Gastroesophageal sphincter (tissue), 4 donors: ENCODE measurements at regions not wholly inside any gene's neighbourhood (a gene's known extent, or its start where the extent isn't known, plus 50 kb on each side); places are given as distances from the start of the nearest gene placed in this dataset.

Experiments used
- ATAC-seq: fragments of 150-250 bp; one replicate; pipeline ENCODE4 v1.9.1; 2016; ENCODE audit warnings: mild to moderate bottlenecking, moderate library complexity
- H3K27ac ChIP-seq, 4 donors: fragments of 200-600 bp; sonication (generic) in 3 of 4; 1 replicate in 3 of 4; 2 replicates in 1 of 4; pipeline ENCODE4 v1.5.1; 2016 to 2019
- H3K27me3 ChIP-seq: fragments of 200-600 bp; sonication (generic); one replicate; pipeline ENCODE4 v1.5.1; 2019
- H3K36me3 ChIP-seq, 2 donors: fragments of 200-600 bp; sonication (generic); one replicate each; pipeline ENCODE4 v1.5.1; 2019; ENCODE audit warnings: control low read depth in 1 of 2
- H3K4me1 ChIP-seq, 3 donors: fragments of 200-600 bp; sonication (generic); 1 replicate in 2 of 3; 2 replicates in 1 of 3; pipeline ENCODE4 v1.5.1; 2016 to 2019; ENCODE audit warnings: control low read depth in 2 of 3
- H3K4me3 ChIP-seq, 2 donors: fragments of 200-600 bp; sonication (generic); one replicate each; pipeline ENCODE4 v1.5.1; 2019; ENCODE audit warnings: mild to moderate bottlenecking in 1 of 2, moderate library complexity in 1 of 2
- H3K9me3 ChIP-seq, 3 donors: fragments of 200-600 bp; sonication (generic); one replicate each; pipeline ENCODE4 v1.5.1; 2017 to 2019; ENCODE audit warnings: control low read depth in 2 of 3
- EP300 ChIP-seq: sonication (generic); formaldehyde crosslinking; IDR thresholded peaks from one replicate; pipeline ENCODE4 v1.6.1; 2017; ENCODE audit warnings: antibody characterized with exemption, mild to moderate bottlenecking
- POLR2A ChIP-seq, 2 donors: fragments of 450-650 bp; IDR thresholded peaks; one replicate each; pipeline ENCODE4 v1.6.1; 2017; ENCODE audit warnings: antibody characterized with exemption in 2 of 2, mild to moderate bottlenecking in 2 of 2, moderate library complexity in 1 of 2
- POLR2AphosphoS5 ChIP-seq: sonication (generic); formaldehyde crosslinking; IDR thresholded peaks from one replicate; pipeline ENCODE4 v1.6.1; 2017; ENCODE audit warnings: antibody characterized with exemption
- WGBS, 2 donors: methylation state at CpG; one replicate each; pipeline ENCODE4 v1.1.5; 2018; ENCODE audit warnings: low coverage in 1 of 2; 5-methylcytosine and 5-hydroxymethylcytosine counted together
- TF ChIP-seq, protein P1 (sequence below), 4 experiments: fragments of 200-600 bp in 2 of 4; fragments of 450-650 bp in 2 of 4; sonication (generic) in 1 of 4; IDR thresholded peaks; one replicate each; pipeline ENCODE4 v1.5.1; 2017 to 2019; ENCODE audit warnings: antibody characterized with exemption in 4 of 4, mild to moderate bottlenecking in 2 of 4, moderate library complexity in 2 of 4

DNA sequence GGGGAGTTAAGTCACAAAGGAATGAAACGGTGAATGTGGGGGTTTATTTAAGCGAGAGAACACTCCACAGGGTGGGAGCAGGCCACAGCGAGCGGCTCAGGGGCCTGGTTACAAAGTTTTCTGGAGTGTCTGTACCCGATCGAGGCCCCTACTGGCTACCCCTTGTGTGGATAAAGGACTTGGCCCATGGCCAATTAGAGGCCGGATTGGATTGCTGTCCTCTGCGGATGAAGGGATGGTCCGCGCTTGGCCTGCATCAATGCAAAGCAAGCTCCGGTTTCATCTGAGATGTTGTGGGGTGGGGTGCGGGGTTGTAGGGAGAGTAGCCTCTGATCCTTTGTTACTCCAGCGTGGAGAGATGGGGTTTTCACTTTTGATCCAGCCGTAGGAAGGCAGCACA, 1574.5 kb upstream of the TENM3 start:
- TF ChIP-seq POLR2A (IDR thresholded peaks at IDR 0.05) (no peak), EP300 (no peak), POLR2AphosphoS5 (no peak)
- TF ChIP-seq, protein P1, sequence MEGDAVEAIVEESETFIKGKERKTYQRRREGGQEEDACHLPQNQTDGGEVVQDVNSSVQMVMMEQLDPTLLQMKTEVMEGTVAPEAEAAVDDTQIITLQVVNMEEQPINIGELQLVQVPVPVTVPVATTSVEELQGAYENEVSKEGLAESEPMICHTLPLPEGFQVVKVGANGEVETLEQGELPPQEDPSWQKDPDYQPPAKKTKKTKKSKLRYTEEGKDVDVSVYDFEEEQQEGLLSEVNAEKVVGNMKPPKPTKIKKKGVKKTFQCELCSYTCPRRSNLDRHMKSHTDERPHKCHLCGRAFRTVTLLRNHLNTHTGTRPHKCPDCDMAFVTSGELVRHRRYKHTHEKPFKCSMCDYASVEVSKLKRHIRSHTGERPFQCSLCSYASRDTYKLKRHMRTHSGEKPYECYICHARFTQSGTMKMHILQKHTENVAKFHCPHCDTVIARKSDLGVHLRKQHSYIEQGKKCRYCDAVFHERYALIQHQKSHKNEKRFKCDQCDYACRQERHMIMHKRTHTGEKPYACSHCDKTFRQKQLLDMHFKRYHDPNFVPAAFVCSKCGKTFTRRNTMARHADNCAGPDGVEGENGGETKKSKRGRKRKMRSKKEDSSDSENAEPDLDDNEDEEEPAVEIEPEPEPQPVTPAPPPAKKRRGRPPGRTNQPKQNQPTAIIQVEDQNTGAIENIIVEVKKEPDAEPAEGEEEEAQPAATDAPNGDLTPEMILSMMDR (IDR thresholded peaks at IDR 0.05): no peak
- Histone ChIP-seq H3K36me3 (no peaks in the 10 kb centered on the region), H3K27me3 (peaks cover 19% of the 10 kb centered on the region), H3K4me1 (peaks cover 0 to 4% (median 0%) of the 10 kb centered on the region in 3 donors), H3K27ac (no peak overlapping the region), H3K9me3 (no peaks in the 10 kb centered on the region), H3K4me3 (no peak overlapping the region)
- WGBS, 2 donors: 87 to 99% methylated on average over 6 to 9 of the region's 14 CpGs
- no peak for ATAC-seq

DNA sequence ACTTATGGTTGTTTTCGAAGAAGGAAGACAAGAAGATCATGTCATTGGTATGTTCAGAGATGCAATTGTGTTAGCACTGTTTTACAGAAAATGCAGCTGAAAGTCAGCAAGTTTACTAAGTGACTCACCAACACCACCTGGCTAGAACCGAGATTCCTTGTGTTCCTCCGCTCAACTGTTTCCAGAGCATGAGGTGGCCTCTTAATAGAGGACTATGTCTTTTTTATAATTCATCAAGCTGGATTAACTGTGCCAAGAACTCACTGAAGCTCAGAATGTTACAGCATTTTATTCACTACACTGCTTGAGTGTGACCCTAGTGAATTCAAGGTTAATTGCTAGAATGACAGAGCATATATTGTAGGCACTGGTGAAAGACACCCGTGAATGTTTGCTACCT, 1573.5 kb upstream of the TENM3 start:
- Histone ChIP-seq H3K4me1 (peaks cover 0 to 4% (median 0%) of the 10 kb centered on the region in 3 donors), H3K27me3 (peaks cover 19% of the 10 kb centered on the region), H3K36me3 (no peaks in the 10 kb centered on the region), H3K4me3 (no peak overlapping the region), H3K27ac (no peak overlapping the region), H3K9me3 (no peaks in the 10 kb centered on the region)
- TF ChIP-seq POLR2AphosphoS5 (no peak), POLR2A (IDR thresholded peaks at IDR 0.05) (no peak), EP300 (no peak)
- TF ChIP-seq, protein P1 (IDR thresholded peaks at IDR 0.05): no peak
- ATAC-seq: no peak
- 65 to 67% methylated on average over 4 of the region's 4 CpGs for WGBS, 2 donors

DNA sequence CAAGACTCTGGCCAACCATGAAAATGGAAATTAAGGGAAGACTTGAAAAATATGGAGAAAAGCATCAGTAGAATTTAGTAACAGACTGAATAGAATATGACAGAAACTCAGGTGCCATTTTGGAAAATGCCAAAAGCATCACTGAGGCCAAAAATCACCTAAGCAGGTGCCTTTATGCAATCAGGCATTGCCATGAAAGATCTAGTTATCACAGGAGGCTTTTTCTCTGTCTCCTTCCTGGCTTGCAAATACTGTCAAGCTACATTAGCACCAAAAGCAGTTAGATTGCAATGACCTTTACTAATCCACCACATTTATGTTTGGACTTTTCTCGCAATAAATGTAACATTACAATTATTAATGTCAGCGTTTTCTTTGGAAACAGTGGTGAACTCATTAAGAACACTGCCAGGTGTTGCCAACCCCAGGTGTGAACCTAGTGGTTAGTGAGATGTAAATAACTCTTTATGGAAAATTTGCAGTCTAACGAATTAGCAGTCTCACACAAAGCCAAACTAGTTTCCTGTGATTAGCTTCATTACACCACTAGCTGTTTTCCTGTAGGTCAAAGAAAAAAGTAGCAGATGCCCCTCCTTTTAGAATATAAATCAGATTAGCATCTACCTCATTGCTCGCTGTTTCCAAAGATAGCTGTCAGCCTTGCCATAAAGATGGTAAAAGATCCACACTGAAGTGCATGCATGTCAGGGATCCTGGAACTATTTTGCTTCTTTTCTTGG, 1568.4 kb upstream of the TENM3 start:
- no peaks in the 10 kb centered on the region for H3K9me3 ChIP-seq
- H3K27ac ChIP-seq: no peak overlapping the region
- H3K4me3 ChIP-seq: no peak overlapping the region
- no peak for TF ChIP-seq EP300
- TF ChIP-seq POLR2A (IDR thresholded peaks at IDR 0.05): no peak
- H3K4me1 ChIP-seq: no peaks in the 10 kb centered on the region
- ATAC-seq: no peak
- WGBS, 2 donors: 66 to 95% methylated on average over 2 to 4 of the region's 4 CpGs
- H3K27me3 ChIP-seq: peaks cover 13% of the 10 kb centered on the region
- no peaks in the 10 kb centered on the region for H3K36me3 ChIP-seq

DNA sequence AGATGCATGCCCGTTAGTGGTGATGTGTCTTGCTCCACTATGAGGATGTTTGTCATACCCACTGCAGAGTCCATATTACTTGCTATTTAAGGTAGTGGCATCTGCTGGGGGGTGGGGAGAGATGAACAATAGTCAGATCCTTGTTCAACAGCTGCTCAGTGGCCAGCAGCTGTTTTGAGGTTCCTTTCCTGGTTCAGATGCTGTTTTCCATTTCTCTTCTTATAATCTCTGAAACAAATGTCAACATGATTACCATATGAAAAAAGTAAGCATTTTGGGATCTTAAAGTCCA, 1567.9 kb upstream of the TENM3 start:
- Histone ChIP-seq H3K27ac (no peak overlapping the region), H3K27me3 (peaks cover 13% of the 10 kb centered on the region), H3K9me3 (no peaks in the 10 kb centered on the region), H3K36me3 (no peaks in the 10 kb centered on the region), H3K4me1 (no peaks in the 10 kb centered on the region), H3K4me3 (no peak overlapping the region)
- TF ChIP-seq POLR2AphosphoS5 (no peak), POLR2A (IDR thresholded peaks at IDR 0.05) (no peak), EP300 (no peak)
- TF ChIP-seq, protein P1 (IDR thresholded peaks at IDR 0.05): no peak
- ATAC-seq: no peak
- 25 to 64% methylated on average over 1 of the region's 1 CpG for WGBS, 2 donors

DNA sequence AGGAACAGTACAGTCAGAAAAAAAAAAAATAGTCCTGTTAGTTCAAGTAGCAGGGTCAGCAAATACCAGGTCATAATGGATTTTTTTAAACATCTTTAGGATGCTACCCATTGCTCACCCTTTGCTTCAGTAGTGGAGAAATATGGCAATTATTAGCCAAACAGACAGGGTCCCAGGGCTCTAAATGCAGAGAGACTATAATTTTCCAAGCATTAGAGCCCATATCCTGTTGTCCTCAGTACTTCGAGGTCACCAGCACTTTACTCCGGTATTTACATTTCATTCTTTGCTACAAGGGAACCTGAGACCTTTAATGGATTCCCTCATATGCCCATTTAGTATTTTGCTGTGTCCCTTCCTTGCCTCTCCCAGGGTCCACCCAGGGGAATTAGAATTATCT, 1562.9 kb upstream of the TENM3 start:
- no peak for ATAC-seq
- 53 to 79% methylated on average over 2 of the region's 2 CpGs for WGBS, 2 donors

DNA sequence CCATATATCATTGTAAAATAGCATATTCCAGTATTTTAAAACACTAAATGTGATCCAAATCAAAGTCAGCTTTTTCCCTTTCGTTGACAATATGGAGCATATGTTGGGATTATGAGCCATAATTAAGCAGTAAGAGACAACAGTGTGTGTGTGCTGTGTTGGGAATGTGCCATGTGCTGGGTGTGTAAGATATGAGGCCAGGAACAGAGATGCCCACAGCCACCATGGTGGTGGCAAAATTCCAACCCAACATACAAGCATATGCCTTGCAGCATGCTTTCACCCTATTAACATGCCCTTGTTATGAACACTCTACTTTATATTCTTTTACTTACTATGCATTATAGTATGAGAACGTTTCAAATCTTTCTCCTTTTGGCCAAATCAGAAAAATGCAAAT, 1560.4 kb upstream of the TENM3 start:
- ATAC-seq: no peak
- no peak overlapping the region for H3K27ac ChIP-seq
- TF ChIP-seq POLR2AphosphoS5: no peak
- TF ChIP-seq, protein P1 (IDR thresholded peaks at IDR 0.05): no peak
- TF ChIP-seq POLR2A (IDR thresholded peaks at IDR 0.05): no peak
- no peak for TF ChIP-seq EP300

More for the DNA sequence above, 1562.9 kb upstream of the TENM3 start:
- Histone ChIP-seq H3K4me3 (no peak overlapping the region), H3K9me3 (no peaks in the 10 kb centered on the region), H3K27ac (no peak overlapping the region), H3K36me3 (no peaks in the 10 kb centered on the region), H3K27me3 (no peaks in the 10 kb centered on the region), H3K4me1 (no peaks in the 10 kb centered on the region)
- TF ChIP-seq POLR2A (IDR thresholded peaks at IDR 0.05) (no peak), POLR2AphosphoS5 (no peak)

More for the DNA sequence above, 1560.4 kb upstream of the TENM3 start:
- no peak overlapping the region for H3K4me3 ChIP-seq
- no peaks in the 10 kb centered on the region for H3K36me3 ChIP-seq
- H3K27me3 ChIP-seq: no peaks in the 10 kb centered on the region
- 23 to 51% methylated on average over 2 of the region's 2 CpGs for WGBS, 2 donors
- H3K9me3 ChIP-seq: no peaks in the 10 kb centered on the region
- no peaks in the 10 kb centered on the region for H3K4me1 ChIP-seq
